ENCODE measurements at regions not wholly inside any gene's neighbourhood (a gene's known extent, or its start where the extent isn't known, plus 50 kb on each side); places are given as distances from the start of the nearest gene placed in this dataset.

- DNase-seq = no peak
- Histone ChIP-seq H3K4me3 (no peak overlapping the region), H3K9me3 (no peaks in the 10 kb centered on the region), H3K27me3 (no peaks in the 10 kb centered on the region), H3K36me3 (no peaks in the 10 kb centered on the region), H3K4me1 (no peaks in the 10 kb centered on the region), H3K27ac (no peak overlapping the region)
- intact Hi-C loops (cut with DNase I; ENCODE audit: low total_unique reads) = no loop called here
- no peak for TF ChIP-seq CTCF (IDR thresholded peaks at IDR 0.05)
Measured at GRCh38 chr14:25120261-25120660, 70.3 kb upstream of the STXBP6 start.

GRCh38 chr14:25118671-25119070, 68.7 kb upstream of the STXBP6 start:
- Histone ChIP-seq H3K27ac (no peak overlapping the region), H3K4me3 (no peak overlapping the region), H3K9me3 (no peaks in the 10 kb centered on the region), H3K4me1 (no peaks in the 10 kb centered on the region), H3K36me3 (no peaks in the 10 kb centered on the region), H3K27me3 (no peaks in the 10 kb centered on the region)
- no peak for TF ChIP-seq CTCF (IDR thresholded peaks at IDR 0.05)
- intact Hi-C loops (cut with DNase I; ENCODE audit: low total_unique reads) = no loop called here
- DNase-seq = no peak

- H3K36me3 ChIP-seq = no peaks in the 10 kb centered on the region
- no peak overlapping the region for H3K27ac ChIP-seq
- no peaks in the 10 kb centered on the region for H3K9me3 ChIP-seq
- DNase-seq = no peak
- no peak overlapping the region for H3K4me3 ChIP-seq
- intact Hi-C loops (cut with DNase I; ENCODE audit: low total_unique reads) = no loop called here
- no peaks in the 10 kb centered on the region for H3K27me3 ChIP-seq
- no peak for TF ChIP-seq CTCF (IDR thresholded peaks at IDR 0.05)
- H3K4me1 ChIP-seq = no peaks in the 10 kb centered on the region
Measured at GRCh38 chr14:25117342-25117741, 67.4 kb upstream of the STXBP6 start.

DNA sequence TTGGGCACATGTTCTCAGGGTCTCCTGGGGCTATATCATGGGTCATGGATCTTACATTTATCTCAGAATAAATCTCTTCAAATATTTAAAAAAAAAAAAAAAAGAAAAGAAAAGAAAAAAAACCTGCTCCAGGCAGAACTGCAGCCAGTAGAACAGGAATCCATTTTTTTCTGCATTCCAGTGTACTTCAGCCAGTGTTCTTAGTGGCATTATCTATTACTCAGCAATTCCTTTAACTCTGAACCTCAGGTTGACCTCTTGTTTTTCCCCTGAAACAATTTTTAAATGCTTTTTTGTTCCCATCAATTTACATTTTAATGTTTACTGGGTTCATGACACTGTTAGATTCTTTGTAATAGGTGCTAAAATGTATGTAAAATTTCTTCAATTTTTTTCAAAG, 66.7 kb upstream of the STXBP6 start:
- no peaks in the 10 kb centered on the region for H3K36me3 ChIP-seq
- no peaks in the 10 kb centered on the region for H3K27me3 ChIP-seq

DNA sequence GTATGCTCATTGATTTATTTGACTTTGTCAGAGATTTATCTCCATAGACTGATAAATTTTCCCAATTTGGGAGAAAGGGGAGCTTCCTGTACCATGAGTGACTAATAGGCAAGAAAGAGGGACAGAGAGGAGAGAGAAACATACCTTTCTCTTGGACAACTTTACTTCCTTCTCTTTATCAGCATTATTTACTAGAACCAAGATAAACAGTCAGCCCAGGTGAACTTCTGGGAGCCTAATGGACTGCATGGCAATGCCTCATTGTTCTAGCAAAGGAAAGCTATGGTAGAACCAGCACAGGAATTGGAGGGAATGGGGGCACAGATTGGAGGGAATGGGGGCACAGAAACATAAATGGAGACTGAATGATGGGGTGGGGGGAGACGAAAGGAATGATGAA, 63.4 kb upstream of the STXBP6 start:
- Histone ChIP-seq H3K27ac (no peak overlapping the region), H3K4me3 (no peak overlapping the region), H3K27me3 (no peaks in the 10 kb centered on the region), H3K36me3 (no peaks in the 10 kb centered on the region), H3K9me3 (no peaks in the 10 kb centered on the region), H3K4me1 (peaks cover 0 to 14% (median 2%) of the 10 kb centered on the region in 4 donors)
- no peak for DNase-seq
- no peak for TF ChIP-seq CTCF (IDR thresholded peaks at IDR 0.05)
- intact Hi-C loops (cut with DNase I; ENCODE audit: low total_unique reads) = no loop called here

More for the DNA sequence above, 66.7 kb upstream of the STXBP6 start:
- no peaks in the 10 kb centered on the region for H3K4me1 ChIP-seq
- H3K4me3 ChIP-seq = no peak overlapping the region
- H3K27ac ChIP-seq = no peak overlapping the region
- DNase-seq = no peak
- H3K9me3 ChIP-seq = no peaks in the 10 kb centered on the region
- TF ChIP-seq CTCF (IDR thresholded peaks at IDR 0.05) = no peak
- intact Hi-C loops (cut with DNase I; ENCODE audit: low total_unique reads) = no loop called here

DNA sequence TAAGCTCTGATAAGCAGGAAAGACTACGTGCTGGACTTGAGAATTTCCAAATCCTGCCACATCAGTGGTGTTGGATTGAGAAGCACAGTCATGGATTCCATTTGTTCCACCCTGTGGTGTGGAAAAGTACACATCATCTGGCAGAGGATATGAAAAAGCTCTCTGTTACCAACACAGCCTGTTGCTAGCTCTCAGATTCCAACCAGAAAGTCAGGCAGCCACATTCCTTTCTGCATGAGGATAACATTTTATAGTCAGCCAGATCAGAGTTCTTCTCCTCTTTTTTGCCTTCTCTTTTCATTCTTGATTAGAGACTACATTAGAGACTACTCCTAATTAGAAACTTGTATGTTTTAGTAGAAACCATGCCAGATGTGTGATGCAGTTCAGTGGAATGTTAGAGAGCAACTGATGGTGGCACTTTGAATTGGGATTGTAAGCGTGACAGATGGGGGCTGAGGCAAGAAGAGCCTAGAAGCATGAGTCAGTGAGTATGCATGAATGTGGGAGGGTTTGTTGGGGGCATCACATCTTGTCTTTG, 61.2 kb upstream of the STXBP6 start:
- no peaks in the 10 kb centered on the region for H3K36me3 ChIP-seq
- H3K9me3 ChIP-seq = no peaks in the 10 kb centered on the region
- no peak for TF ChIP-seq CTCF (IDR thresholded peaks at IDR 0.05)
- H3K4me1 ChIP-seq = peaks cover 0 to 14% (median 2%) of the 10 kb centered on the region in 4 donors
- H3K27me3 ChIP-seq = no peaks in the 10 kb centered on the region
- intact Hi-C loops (cut with DNase I; ENCODE audit: low total_unique reads) = no loop called here
- H3K4me3 ChIP-seq = no peak overlapping the region
- peak in 1 of 2 donors; percentile 42 for DNase-seq
- peak overlapping the region; percentile 41 to 50 for H3K27ac ChIP-seq

All from tibial artery (tissue), 4 donors.